ENCODE measurements at regions not wholly inside any gene's neighbourhood (a gene's known extent, or its start where the extent isn't known, plus 50 kb on each side); places are given as distances from the start of the nearest gene placed in this dataset.

DNA sequence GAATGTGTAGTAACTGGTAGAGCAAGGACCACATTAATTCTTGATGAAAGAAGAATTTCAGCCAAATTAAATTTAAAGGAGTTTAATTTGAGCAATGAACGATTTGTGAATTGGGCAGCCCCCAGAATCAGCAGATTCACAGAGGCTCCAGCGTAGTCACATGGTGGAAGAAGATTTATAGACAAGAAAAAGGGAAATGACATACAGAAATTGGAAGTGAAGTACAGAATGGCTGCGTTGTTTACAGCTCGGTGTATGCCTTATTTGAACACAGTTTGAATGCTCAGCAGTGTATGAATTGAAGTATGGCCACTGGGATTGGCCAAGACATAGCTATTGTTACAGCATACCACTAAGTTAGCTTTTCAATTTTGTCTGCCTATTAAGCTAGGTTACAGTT is 173.6 kb upstream of the ARG1 start (continued):
- TF ChIP-seq HDAC2 (IDR thresholded peaks at IDR 0.05; ENCODE audit: borderline replicate concordance in 1 of 2, low read depth in 2 of 2, low read length in 2 of 2), result no peak
- TF ChIP-seq, protein P1, sequence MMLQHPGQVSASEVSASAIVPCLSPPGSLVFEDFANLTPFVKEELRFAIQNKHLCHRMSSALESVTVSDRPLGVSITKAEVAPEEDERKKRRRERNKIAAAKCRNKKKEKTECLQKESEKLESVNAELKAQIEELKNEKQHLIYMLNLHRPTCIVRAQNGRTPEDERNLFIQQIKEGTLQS (IDR thresholded peaks at IDR 0.05; ENCODE audit: insufficient read depth, low read depth, low read length), result no peak
- no peak for TF ChIP-seq PHF8 (conservative IDR thresholded peaks at IDR 0.05; ENCODE audit: low read depth, low read length)
- TF ChIP-seq CBX5 (IDR thresholded peaks at IDR 0.05; ENCODE audit: low read depth, low read length), result no peak
- TF ChIP-seq CEBPB (IDR thresholded peaks at IDR 0.05; ENCODE audit: low read depth, low read length), result no peak
- no peak for TF ChIP-seq FOSL1 (IDR thresholded peaks at IDR 0.05; ENCODE audit: insufficient read depth, low read depth, low read length)
- no peak for TF ChIP-seq SP1 (IDR thresholded peaks at IDR 0.05; ENCODE audit: low read depth, low read length)
